VCaP (cell line): ENCODE measurements at regions not wholly inside any gene's neighbourhood (a gene's known extent, or its start where the extent isn't known, plus 50 kb on each side); places are given as distances from the start of the nearest gene placed in this dataset.

ENCODE experiments used
- H3K27ac ChIP-seq: fragments of 450-650 bp; 2 replicates; pipeline ENCODE4 v1.5.1; 2017
- TF ChIP-seq, protein P1 (sequence below): fragments of 450-650 bp; conservative IDR thresholded peaks from 2 replicates; pipeline ENCODE4 v1.5.1; 2017; ENCODE audit warnings: mild to moderate bottlenecking, moderate library complexity

DNA sequence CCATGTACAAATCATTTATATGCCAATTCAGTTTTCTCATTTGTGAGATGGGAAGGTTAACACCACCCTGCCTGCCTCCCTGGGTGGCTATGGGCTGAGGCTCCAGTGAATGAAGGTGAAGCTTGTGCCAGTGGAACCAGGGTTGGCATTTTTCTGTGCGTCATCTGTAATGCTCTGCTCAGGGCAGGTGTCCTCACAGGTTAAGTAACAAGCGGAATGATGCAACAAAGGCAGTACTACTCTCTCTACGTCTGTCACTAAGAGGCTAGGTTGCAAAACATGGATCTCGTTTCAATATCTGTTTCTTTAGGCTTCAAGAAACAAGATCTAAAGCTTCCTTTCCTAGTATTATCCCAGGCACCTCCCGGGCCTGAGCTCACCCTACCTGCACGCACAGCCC, 67.0 kb upstream of the ZNF648 start:
- TF ChIP-seq, protein P1, sequence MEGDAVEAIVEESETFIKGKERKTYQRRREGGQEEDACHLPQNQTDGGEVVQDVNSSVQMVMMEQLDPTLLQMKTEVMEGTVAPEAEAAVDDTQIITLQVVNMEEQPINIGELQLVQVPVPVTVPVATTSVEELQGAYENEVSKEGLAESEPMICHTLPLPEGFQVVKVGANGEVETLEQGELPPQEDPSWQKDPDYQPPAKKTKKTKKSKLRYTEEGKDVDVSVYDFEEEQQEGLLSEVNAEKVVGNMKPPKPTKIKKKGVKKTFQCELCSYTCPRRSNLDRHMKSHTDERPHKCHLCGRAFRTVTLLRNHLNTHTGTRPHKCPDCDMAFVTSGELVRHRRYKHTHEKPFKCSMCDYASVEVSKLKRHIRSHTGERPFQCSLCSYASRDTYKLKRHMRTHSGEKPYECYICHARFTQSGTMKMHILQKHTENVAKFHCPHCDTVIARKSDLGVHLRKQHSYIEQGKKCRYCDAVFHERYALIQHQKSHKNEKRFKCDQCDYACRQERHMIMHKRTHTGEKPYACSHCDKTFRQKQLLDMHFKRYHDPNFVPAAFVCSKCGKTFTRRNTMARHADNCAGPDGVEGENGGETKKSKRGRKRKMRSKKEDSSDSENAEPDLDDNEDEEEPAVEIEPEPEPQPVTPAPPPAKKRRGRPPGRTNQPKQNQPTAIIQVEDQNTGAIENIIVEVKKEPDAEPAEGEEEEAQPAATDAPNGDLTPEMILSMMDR = no peak
- no peak overlapping the region for H3K27ac ChIP-seq

DNA sequence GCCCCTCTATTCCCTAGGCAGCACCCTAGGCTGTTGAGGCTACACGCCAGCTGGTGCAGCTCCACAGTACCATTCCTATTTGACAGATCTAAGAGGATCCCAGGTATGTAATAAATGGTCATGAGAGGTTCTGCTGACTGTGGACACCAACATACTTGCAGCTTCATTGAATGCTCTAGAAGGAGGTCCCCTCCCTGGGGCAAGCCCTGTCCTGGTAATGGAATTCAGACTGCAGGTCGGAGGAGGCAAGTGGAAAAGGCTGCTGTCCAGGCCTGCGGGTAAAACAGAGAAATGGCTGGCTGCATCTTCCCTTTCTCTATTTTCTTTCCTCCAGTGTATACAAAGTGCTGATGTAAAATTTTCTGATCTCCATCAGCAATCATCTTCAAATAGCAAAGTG, 66.1 kb upstream of the ZNF648 start:
- TF ChIP-seq, protein P1 = no peak

DNA sequence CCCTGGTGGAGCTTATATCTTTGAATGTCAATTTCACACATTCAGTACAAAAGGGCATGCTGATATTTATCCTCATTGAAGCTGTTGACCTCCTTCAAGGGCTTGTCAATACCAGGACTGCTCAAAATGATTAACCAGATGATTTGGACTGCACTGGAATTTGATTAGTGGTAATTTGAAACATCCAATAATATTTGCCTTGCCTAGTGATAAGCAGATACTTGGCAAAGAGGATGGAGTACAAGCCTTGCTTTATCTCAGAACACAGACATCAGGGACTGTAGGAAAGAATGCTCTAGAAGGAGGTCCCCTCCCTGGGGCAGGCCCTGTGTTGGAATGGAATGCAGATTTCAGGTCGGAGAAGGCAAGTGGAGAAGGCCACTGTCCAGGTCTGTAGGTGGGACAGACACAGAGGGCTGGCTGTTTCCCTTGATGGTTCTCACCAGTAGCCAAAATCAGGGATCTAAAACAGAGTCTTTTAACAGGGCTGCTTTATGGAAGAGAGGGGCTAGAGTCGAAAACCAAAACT, 64.8 kb upstream of the ZNF648 start:
- no peak overlapping the region for H3K27ac ChIP-seq
- TF ChIP-seq, protein P1 = no peak

More for the DNA sequence above, 66.1 kb upstream of the ZNF648 start:
- H3K27ac ChIP-seq = no peak overlapping the region

DNA sequence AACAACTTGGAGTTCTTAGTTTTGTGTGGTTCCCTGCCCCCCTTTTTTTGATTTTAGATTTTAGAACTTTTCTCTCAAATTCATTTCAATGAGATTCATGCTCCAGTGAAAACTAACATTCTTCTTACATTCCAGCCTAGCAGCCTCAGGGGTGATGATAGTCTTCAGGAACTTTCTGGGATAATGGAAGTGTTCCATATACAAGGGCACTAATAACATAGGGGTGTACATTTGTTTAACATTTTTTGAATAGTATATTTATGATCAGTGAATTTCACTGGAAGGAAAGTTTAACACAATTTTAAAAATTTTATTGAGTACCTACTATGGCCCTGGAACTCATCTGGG, 61.4 kb upstream of the ZNF648 start:
- H3K27ac ChIP-seq = no peak overlapping the region
- TF ChIP-seq, protein P1 = no peak

DNA sequence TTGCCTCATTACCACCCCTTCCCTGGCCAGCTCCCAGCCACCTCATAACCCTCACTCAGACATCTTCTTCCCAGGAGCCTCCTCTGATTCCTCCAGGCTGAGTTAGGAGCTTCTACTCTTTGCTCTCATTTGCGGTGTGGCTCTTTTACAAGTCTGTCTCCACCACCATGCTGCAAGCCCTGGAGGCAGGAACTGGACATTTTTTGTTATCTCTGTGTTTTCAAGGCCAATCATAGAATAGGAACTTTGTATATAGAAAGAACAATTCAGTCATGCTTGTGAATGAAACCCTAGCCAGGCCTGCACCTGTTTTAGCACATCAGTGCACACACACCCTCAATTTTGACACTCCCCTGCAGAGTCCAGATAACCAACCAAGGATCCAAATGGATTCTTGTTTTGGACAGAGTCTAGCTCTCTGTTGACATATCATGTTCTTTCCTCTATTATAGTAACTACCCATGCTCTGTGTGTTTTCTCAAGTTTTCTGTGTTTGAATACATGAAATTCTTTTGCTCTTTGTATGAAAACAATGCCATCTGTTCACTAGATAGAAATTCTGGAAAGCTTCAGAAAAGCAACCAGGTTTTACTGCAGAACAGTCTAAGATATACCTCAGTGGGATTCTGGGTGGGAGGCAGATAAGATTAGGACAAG, 60.9 kb upstream of the ZNF648 start:
- TF ChIP-seq, protein P1 = no peak
- H3K27ac ChIP-seq = no peak overlapping the region

DNA sequence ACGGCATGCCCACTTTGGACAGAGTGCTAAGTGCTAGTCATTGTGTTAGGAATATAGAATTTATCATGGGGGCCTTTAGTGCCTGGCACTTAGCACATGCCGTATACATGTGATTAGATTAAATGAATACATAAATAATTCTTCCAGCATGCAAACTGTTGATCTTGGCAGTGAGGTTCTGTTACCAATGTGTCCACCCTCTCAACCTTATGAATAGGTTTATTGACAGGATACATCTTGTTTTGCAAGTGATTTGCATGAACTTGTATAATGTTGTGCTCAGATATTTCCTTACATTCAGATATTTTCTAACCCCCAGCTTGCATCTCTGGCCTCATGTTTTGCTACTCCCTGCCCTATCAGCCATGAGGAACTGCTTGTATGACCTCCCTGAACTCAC, 60.3 kb upstream of the ZNF648 start:
- H3K27ac ChIP-seq = no peak overlapping the region
- TF ChIP-seq, protein P1 = no peak

DNA sequence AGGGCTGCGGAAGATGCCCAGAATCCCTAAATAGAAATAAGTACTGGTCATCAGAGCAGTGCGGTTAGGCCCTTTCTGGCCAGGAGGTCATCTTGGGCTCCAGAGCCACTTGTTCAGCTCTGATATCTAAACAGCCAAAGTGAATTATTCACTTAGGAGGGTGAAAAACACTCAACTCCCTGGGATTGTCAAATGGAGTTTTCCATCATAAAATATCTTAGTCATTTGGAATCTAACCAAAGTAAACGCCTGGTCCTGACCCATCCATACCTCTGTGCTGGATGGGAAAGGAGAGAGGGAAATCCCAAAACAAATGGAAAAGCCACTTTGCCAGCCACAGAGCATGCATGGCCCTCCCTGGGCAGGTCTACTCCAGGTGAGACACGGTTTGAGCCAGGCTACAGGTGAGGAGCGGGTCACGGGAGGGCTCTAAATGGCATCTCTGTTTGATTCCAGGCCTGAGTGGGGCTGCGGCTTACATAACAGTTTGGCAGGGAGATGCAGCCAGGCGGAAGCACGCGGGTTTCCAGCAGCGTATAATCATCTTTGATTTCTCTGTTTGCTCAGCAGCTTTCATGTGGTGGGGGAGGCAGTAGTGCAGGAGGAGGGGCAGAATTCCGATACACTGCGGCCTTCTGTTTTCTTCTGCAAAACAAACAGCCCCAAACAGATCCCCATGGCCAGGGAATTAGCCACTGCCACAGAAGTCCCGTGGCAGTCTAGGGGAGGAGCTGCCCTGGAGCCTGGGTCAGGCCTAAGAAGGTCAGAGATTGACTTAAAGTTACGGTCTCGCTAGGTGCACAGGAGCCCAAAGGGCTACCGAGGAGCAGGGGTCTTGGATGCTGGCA, 59.1 kb upstream of the ZNF648 start:
- peak overlapping the region; percentile 14; the same call in 1 of the 2 replicates for H3K27ac ChIP-seq
- TF ChIP-seq, protein P1 = no peak
